ENCODE measurements at regions not wholly inside any gene's neighbourhood (a gene's known extent, or its start where the extent isn't known, plus 50 kb on each side); places are given as distances from the start of the nearest gene placed in this dataset.

DNA sequence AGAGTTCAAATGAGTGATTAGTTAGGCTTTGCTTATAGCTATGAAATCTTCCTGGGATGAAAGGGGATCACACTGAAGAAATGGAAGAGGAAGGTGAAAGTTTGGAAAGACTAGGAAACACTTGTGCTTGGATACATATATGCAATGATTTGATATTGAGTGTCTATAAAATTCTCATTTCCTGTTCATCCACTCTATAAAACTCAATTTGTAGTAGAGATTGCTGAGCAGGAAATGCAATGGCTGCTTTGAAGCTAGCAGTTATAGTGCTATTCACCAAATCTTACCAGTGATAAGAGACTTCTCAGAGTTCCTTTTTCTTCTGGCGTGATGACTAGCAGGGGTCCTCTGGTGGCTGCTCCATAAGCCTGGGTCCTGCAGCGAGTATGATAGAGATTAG is 128.1 kb upstream of the HPF1 start:
- H3K9me3 ChIP-seq = peaks cover 0 to 5% (median 0%) of the 10 kb centered on the region in 3 donors
- H3K4me3 ChIP-seq = no peak overlapping the region
- no peaks in the 10 kb centered on the region for H3K36me3 ChIP-seq
- H3K4me1 ChIP-seq = no peaks in the 10 kb centered on the region
- no peak for DNase-seq
- intact Hi-C loops (cut with DNase I; ENCODE audit: low total_unique reads) = no loop called here
- TF ChIP-seq, protein P1, sequence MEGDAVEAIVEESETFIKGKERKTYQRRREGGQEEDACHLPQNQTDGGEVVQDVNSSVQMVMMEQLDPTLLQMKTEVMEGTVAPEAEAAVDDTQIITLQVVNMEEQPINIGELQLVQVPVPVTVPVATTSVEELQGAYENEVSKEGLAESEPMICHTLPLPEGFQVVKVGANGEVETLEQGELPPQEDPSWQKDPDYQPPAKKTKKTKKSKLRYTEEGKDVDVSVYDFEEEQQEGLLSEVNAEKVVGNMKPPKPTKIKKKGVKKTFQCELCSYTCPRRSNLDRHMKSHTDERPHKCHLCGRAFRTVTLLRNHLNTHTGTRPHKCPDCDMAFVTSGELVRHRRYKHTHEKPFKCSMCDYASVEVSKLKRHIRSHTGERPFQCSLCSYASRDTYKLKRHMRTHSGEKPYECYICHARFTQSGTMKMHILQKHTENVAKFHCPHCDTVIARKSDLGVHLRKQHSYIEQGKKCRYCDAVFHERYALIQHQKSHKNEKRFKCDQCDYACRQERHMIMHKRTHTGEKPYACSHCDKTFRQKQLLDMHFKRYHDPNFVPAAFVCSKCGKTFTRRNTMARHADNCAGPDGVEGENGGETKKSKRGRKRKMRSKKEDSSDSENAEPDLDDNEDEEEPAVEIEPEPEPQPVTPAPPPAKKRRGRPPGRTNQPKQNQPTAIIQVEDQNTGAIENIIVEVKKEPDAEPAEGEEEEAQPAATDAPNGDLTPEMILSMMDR (IDR thresholded peaks at IDR 0.05) = no peak
- no peaks in the 10 kb centered on the region for H3K27me3 ChIP-seq
- H3K27ac ChIP-seq = no peak overlapping the region

DNA sequence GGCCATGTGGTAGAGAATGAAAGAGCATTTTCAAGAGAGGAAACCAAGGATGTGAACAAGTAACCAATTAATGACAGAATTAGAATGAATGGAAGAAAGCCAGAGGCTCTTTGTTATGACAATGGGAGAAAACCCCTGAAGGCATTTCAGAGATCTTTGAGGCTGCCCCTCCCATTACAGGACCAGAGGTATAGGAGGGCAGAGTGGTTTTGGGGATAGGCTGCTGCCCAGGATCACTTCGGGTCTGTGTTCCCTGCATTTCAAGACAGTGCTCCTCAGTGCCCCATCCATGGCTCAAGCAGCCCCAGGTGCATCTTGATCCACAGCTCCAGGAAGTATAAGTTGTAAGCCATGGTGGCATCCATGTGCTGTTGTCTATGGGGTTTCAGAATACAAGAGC is 124.0 kb upstream of the HPF1 start:
- Histone ChIP-seq H3K27ac (no peak overlapping the region), H3K36me3 (no peaks in the 10 kb centered on the region), H3K4me1 (no peaks in the 10 kb centered on the region), H3K4me3 (no peak overlapping the region), H3K9me3 (no peaks in the 10 kb centered on the region), H3K27me3 (no peaks in the 10 kb centered on the region)
- intact Hi-C loops (cut with DNase I; ENCODE audit: low total_unique reads) = no loop called here
- no peak for DNase-seq
- TF ChIP-seq, protein P1 (IDR thresholded peaks at IDR 0.05) = no peak

DNA sequence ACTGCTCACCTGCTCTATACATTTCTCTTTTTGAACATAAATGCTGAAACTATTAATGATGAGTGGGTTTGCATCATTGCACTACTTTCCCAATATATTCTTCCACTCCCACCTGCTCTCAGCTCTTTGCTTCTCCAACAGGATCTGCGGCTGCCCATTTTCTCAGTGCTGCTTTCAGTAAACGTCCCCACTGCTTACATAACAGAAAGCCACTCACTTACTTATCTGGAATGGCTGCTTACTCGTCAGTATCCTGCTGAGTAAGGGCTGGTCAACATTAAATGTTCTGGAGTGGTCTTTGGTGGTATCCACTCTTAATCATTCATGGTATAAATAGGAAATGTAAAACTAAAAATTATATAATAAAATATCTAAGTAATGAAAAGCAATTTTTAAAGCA is 112.8 kb upstream of the HPF1 start:
- intact Hi-C loops (cut with DNase I; ENCODE audit: low total_unique reads) = no loop called here

DNA sequence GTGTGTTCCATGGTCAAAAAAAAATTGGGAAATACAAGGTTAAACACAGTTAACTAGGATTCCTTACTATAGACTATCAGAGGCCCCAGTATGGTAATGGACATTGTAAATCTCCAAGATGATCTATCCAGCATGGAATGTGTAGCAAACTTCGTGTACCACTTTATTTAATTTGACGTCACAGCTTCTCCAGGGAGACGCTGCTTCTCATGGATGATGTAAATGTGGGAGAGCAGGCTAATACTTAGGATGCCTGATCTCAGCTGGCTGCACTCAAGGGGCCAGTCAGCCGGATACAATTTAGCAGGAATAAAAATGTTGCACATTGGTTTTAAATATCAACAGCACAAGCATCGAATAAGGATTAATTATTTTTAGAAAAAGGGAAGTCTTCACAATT is 111.7 kb upstream of the HPF1 start:
- Histone ChIP-seq H3K4me3 (no peak overlapping the region), H3K4me1 (no peaks in the 10 kb centered on the region), H3K27ac (no peak overlapping the region), H3K9me3 (no peaks in the 10 kb centered on the region), H3K36me3 (no peaks in the 10 kb centered on the region), H3K27me3 (no peaks in the 10 kb centered on the region)
- TF ChIP-seq, protein P1 (IDR thresholded peaks at IDR 0.05) = no peak
- intact Hi-C loops (cut with DNase I; ENCODE audit: low total_unique reads) = no loop called here
- no peak for DNase-seq

More for the DNA sequence above, 112.8 kb upstream of the HPF1 start:
- Histone ChIP-seq H3K4me3 (no peak overlapping the region), H3K4me1 (no peaks in the 10 kb centered on the region), H3K36me3 (no peaks in the 10 kb centered on the region), H3K27ac (no peak overlapping the region), H3K9me3 (no peaks in the 10 kb centered on the region), H3K27me3 (no peaks in the 10 kb centered on the region)
- no peak for DNase-seq
- TF ChIP-seq, protein P1 (IDR thresholded peaks at IDR 0.05) = no peak

DNA sequence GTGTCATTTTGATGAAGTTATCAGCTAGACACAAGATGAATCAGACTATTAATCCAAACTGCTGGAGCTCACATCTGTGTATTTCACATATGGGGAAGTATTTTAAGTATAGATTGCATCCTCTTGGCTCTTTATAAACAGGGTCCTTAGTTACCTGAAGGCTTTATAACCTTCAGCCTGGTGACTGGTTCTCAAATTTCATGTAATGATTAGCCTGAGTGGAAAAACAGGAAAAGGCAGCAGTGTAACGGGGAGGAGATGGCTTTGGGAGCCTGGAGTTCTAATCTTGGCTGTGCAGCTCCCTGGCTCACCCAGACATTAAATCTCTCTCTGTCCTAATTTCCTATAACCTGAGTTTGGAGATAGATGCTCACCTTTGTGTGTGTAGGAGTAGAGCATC is 103.8 kb upstream of the HPF1 start:
- intact Hi-C loops (cut with DNase I; ENCODE audit: low total_unique reads) = no loop called here
- no peak for DNase-seq
- Histone ChIP-seq H3K9me3 (no peaks in the 10 kb centered on the region), H3K36me3 (no peaks in the 10 kb centered on the region), H3K27ac (no peak overlapping the region), H3K27me3 (no peaks in the 10 kb centered on the region), H3K4me1 (no peaks in the 10 kb centered on the region), H3K4me3 (no peak overlapping the region)
- TF ChIP-seq, protein P1 (IDR thresholded peaks at IDR 0.05) = no peak
